NOMO-1 treated with dmso at 0.1 percent for 144 hours (cell line): ENCODE measurements at regions not wholly inside any gene's neighbourhood (a gene's known extent, or its start where the extent isn't known, plus 50 kb on each side); places are given as distances from the start of the nearest gene placed in this dataset.
A peak's percentile ranks its signal among the peaks of the same experiment; 100 is the strongest.

Source experiments
- DNase-seq: peaks from one replicate; lab custom pipeline; 2025; ENCODE audit not compliant: unreplicated experiment; lab: John Stamatoyannopoulos, UW

DNA sequence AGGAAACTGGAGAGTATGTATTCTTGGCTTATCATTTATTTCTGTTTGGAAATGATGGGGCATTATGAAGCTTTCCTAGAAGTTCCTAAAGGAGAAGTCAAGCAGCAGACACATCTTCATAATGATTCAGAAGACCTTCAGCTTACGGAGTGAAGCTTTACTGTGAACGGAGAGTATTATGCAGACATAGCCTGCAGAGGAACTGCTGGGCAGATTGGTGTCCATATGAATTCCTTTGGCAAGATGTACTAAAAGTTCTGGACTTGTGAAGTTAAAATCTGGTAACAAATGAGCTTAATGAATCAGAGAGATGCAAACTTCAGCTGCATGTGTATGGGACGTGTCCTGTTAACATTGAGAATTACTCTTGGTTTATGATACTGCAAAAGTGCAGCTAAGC lies 60.1 kb downstream of the NABP1 start:
- no peak for DNase-seq

DNA sequence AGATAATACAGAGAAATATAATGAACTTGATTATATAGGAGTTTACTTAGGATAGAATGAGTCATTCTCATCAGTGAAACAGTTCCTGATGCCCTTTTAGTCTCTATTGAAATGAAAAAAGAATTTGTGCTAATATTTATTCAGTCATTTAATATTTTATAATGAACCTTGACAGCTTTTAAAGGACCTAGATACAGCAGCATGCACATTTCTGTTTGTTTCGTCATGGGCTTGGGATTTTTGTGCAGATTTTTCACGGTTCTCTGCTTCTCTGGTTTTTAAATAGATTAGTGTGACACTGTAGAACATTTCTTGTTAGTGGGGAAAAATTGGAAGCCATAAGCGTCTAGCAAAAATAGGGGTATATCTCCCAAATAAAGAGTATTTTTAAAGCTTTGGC lies 60.7 kb downstream of the NABP1 start:
- no peak for DNase-seq

DNA sequence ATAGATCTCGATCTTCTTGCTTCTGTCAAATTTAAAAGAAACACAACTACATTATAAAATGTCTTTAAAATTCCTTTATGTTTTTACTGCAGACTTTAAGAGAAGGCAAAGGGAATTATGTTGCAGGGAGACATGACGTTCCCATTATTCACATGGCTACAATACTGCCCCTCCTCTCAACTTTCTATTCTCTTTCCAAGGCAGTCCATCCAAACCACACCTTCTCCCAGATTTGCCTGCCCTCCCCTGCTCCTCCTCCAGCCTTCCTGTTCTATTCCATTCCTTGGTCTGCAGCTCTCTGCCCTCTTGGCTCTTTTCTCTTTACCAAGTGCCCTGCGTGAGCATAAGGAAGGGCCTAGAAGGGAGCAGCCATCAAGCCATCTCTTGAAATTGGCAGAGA lies 61.3 kb downstream of the NABP1 start:
- DNase-seq: no peak

DNA sequence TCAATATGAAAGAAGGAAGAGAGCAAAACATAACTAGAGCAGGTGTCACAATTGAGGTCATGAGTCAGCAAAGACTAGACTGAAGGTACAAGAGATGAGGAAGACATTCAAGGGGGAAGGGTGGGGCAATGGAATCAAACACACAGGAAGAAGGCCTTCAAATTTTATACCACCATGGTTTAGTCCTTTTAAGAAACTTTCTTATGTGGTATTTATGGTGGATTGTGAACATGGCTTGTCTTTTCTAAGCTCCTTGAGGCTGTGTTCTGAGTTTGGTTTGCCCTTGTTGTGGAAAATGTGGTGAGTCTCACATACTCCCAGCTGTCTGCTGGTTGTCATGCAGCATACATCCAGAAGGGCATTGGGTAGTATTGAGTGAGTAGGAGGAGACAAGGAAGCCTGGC lies 62.1 kb downstream of the NABP1 start:
- DNase-seq: peak; percentile 53

DNA sequence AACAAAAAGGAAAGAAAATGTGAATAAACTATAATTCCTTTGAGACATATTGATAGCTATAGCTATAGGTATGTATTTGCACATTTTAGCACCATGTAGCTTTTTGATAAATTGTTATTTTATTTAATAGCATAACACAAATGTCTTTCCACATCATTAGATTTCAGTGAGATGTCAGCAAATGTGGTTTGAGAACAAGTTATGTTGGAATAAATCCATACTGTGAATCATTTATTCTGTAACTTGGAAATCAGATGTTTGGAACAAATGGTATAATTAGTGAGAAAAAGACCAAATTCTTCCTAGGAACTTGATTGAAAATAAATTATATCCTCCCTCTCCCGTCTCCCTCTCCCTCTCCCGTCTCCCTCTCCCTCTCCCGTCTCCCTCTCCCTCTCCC lies 62.8 kb downstream of the NABP1 start:
- no peak for DNase-seq

DNA sequence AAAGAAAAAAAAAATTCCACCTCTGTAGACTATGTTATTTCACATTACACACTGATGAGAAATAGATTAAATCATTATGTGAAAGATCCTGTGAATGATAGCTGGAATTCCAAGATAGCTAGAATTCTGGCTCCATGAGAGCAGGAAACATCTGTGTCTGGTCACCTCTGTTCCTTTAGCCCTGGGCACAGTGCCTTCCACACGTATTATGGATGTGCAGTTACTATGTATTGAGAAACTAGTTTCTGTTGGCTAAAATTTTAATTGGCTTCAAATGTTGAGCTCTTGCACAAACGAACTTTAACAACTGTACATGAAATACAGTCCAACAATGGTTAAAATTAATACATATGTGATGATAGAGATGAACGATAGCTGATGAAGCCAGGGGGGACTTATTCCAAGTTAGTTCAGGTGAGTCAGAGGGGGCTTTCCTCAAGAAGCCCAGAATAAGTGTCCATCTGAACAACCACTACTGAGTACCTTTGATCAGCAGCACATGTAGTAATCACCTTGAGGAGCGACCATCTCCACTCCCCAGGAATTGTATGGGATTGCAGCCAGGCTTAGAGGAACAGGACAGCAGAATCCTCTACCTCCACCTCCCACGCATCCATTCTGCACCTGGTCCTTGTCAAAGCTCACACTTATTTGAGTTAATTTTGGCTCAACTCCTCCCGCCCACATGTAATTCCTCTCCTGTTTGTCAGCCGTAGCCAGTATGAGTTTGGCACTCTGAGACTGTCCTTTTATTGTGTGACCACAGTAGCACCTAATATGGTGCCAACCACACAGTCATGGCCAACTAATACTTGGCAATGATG lies 68.6 kb downstream of the NABP1 start:
- no peak for DNase-seq

DNA sequence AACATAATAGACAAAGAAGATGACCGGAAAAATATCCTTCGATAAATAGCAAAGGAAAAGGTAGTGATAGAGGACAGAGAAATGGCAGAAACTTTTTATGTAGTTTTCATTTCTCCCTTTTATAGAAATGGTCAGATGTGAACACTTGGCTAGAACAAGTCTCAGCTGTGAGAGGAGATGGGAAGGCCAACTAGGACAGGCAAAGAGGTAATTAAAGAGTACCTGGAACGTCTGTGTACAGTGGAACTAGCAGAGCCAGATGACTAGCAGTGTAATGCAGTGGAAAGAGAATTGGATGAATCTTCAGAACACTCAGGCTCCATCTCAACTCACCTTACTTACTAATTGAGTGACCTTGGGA lies 69.2 kb downstream of the NABP1 start:
- DNase-seq: no peak

DNA sequence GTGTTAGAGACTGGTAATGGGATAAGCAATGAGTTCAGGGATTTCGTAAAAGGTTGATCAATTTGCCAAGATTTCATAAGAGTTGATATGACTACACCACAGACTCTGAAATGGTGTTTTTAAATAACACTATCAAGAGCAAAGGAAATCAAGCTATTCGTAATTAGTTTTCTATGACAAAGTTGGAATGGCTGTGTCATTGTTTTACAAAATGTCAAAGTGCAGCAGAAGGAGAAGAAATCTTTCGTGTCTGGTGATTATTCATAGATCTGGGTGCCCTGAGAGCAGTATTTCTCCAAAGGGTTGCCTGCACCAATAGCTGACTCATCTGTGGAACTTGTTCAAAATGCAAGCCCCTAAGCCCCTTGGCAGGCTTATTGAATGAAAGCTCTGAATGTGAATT lies 70.1 kb downstream of the NABP1 start:
- DNase-seq: no peak

DNA sequence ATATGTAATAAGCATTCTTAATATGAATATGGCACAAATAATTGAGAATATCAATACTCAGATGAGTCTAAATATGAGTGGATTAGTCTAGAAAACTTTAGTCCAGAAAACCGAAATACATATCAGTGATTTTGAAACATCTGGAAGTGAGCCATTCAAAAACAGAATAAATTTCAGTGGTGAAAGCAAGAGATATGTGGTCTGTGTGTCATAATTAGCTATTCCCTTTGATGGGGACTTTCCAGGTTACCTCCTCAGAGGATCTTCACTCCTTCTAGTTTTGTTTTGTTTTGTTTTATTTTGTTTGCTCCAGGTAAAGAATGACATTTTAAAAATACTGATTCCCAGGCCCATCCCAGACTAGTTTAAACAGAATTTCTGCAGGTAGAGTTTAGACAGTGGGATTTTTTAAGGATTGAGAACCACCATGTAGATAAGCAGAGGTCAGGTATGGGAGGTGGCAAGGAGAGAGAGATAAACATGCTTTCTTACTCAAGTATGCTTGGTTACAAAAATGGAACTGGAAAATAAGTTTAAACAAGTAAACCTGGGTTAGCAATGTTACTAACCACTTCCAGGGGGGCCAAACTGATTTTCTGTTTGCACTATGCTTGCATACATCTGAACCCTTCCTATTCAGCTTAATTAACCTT lies 70.7 kb downstream of the NABP1 start:
- DNase-seq: no peak

DNA sequence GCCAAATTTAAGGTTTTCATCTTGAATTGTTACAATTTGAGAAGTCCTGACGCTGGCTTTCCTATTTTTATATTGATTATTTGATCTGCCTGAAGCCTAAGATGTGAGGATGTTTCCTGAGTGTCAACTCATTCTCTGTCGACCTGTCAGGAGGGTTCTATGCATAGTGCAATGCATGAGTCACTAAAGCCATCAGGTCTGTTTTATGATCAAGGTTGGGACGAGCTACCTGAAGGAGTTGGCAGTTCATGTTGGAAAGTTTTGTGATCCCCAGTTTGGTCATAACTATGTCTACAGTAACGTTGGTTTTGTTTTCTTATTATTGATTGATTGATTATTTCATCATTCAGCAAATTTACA lies 71.2 kb downstream of the NABP1 start:
- no peak for DNase-seq

DNA sequence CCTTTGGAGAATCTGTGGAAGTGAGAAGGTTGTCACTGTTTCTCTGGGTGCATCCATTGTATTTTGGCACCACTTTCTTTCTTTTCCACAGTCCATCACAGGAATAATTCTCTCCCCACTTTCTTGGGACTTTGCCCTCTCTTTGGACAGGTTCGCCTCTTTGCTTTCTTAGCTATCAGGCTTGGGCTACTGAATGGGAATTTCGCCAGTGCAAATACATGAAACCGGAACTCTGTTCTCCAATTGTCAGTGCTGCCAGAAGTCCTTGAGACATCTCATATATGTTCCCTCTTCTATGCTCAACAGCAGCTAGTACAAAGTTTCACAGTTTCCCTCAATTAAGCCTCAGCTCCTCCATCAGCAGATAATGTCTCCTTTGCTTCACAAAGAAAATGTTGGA lies 76.2 kb downstream of the NABP1 start:
- no peak for DNase-seq

DNA sequence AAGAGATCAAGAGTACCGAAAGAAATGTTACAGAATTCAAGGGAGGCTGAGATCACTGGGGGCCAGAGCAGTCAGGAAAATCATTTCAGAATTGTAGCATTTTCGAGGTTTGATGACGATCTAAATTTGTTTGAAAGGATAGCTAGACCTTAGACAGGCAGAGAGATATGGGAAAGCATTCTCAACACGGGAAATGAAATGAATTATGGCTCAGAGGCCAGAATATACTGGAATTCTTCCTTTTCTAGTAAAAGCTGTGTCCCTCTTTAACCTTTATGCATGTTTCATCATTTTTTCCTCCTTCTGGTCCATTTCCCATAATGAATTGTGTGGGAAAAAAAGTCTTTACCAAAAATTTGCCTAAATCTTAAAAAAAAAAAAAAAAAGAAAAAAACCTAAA lies 78.8 kb downstream of the NABP1 start:
- DNase-seq: no peak

DNA sequence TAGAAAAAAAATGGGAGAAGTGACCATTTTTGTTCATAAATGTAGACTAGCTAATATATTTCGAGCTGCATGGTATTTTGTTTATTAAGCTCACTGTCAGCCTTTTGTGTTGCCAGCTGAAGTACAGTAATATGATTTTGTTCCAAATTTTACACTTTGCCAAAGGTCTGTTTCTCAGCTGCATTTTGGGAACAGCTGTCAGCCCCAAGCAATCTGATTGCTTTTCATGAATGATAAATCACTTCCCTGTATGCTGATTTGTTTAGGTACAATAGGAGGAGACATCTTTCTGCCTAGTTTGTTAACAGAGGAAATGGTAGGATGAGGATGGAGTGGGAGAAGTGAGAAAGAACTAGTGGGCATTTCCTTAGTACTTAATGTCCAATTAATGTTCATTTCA lies 79.3 kb downstream of the NABP1 start:
- no peak for DNase-seq

DNA sequence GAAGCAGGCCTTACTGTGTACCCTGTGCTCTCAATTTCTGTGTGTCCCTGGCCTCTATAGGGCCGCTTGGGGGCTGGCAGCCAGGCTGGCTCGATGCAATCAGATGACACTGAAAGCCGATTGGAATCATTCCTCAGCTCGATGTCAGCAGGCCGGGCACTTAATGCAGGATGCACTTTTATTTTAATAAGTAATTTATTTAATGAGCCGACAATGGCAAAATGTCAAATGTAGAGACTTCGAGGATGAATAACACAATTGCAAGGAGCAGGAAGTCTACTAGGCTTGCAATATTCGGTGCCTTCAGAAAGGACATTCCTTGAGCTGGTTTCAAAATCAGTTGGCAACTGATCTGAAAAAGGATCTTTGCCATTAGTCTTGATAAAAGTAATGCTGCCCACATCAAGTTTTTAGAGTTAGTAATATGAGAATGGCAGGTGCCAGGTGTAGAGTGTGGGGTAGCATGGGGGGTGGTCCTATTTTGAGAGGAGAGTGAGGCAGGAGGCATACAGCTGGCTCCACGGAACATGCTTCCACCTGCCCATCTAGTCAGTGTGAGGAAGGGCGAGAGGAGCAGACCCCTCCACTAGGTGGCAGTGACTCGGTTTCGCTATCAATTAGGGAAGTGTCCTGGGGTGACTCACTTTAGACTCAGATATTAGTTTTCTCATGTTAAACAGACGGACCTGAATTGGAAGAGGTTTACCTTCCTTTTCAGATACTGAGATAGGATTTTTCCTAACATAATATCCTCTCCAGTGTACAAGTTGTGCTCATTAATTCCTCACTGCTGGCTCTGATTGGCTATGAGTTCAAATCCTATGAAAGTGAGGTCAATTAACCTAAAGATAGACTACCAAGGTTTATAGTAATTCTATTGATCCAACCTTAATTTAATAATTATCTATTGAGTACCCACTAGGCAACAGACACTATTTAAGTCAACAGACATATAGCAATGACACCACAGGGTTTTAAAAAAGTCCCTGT lies 80.9 kb downstream of the NABP1 start:
- peak; percentile 47 for DNase-seq

DNA sequence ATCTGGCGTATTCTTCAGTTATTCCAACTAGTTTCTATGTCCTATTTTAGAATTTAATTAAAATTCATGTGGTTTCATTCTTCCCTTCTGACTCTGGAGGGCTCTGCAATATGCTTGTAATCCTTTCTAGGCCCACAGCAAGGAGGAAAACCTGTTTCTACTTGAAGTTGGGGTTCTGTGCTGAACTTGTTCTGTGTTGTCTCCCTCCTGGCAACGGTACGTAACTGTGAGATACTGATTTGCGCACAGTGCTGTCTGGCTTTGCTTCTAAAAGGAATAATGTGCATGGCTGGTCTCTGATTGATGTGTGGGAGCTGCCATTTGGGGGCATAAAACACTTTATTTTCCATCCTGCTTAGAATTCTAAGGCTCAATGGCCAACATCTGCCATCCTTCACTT lies 81.7 kb downstream of the NABP1 start:
- DNase-seq: no peak

DNA sequence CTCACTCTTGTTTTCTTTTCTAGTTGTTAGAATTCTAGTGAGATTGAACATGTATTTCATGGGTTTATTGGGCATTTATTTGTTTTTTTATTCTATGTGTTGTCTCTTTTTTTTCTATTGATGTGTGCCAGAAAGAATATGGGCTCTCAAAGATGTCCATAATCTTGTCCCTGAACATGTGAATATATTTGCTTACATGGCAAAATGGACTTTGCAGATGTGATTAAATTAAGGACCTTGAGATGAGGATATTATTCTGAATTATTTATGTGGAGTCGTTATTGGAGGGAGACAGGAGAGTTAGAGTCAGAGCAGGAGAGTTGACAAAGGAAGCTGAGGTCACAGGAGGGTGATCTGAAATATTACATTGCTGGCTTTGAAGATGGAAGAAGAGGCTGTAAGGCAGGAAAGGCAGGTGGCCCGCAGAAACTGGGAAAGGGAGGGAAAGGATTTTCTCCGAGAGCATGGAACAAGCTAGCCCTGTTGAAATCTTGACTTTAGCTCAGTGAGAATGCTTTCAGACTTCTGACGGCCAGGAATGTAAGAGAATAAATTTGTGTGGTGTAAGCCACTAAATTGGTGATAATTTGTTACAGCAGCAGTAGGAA lies 82.8 kb downstream of the NABP1 start:
- DNase-seq: no peak

DNA sequence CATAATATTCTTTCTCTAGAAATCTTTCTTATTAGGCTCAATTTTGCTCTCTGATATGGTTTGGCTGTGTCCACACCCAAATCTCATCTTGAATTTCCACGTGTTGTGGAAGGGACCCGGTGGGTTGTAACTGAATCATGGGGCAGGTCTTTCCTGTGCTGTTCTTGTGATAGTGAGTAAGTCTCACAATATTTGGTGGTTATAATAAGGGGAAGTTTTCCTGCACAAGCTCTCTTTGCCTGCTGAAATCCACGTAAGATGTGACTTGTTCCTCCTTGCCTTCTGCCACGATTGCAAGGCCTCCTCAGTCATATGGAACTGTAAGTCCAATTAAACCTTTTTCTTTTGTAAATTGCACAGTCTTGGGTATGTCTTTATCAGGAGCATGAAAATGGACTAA lies 73.8 kb downstream of the CAVIN2 start:
- no peak for DNase-seq

DNA sequence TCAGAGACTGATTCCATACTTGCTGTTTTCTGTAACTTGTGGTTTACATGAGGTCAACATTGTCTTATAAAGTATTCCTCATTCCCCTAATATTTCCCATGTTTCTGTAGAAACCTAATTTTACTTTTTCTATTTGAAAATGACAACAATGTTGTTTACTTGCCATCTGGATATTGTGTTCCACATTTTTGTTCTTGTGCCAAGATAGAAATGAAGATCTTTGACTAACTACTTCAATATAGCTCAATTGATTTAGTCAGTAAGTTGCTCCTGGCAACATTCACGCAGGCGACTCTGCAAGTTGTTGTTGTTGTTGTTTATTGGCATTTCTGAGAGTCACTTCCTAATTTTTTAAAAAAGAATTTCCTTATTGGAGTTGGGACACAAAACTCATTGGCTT lies 69.5 kb downstream of the CAVIN2 start:
- no peak for DNase-seq

DNA sequence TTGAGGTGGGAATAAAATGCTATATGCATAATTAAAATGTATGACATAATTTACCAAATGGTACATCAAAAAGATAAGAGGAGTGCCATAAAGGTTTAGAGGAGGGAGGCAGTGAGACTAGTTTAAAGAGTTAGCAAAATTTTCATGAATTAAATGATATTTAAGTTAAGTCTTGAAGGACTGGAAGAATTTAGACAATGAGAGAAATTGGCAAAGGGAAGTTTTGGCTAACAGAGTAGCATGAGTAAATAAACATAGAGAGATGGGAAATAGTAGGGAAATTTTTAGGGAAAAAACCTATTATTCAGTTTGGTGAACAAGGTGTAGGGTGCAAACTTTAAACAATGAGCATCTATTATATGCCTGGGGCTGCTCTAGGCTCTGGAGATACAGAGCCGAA lies 68.8 kb downstream of the CAVIN2 start:
- no peak for DNase-seq

DNA sequence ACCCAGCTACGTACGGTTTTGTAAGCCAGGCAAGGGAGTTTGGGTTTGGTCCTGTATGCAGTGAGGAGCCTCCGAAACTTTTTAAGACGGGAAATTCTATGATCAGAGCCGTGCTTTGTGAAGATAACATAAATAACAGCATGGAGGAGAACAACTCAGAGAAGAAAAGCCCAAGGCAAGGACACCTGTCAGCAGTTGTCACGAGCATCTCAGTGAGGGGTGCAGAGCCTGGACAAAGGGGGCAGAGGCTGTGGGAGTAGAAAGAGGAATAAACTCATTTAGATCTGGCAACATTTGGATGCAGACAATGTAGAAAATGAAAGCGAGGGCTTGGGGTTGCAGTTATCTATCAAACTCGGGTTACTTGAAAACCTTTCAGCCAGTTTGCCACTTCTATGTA lies 64.5 kb downstream of the CAVIN2 start:
- DNase-seq: no peak

DNA sequence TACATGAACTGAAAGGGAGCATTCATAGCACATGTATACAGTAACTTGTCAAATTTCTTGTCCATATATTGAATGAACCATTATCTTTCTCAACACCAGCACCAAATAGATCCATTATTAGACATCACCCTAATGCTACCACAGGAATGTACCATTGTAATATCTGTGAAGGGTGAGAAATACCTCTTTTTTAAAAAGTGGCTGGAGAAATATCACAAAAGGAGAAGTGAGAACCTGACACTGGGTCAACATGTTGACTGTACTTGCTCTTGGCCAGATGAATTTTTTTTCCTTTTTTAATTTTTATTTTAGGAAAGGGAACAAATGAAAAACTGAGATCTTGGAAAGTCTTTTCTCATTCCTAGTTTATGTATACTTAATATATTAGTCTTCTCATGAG lies 63.5 kb downstream of the CAVIN2 start:
- no peak for DNase-seq
